GM18502 (cell line): ENCODE measurements at regions not wholly inside any gene's neighbourhood (a gene's known extent, or its start where the extent isn't known, plus 50 kb on each side); places are given as distances from the start of the nearest gene placed in this dataset.
"Not testable (repeated sequence)": the region's sequence is repeated elsewhere in the genome, so short reads cannot be mapped to it uniquely, and the experiment has no call there.

ENCODE experiments used
- ATAC-seq: cut with Tn5 transposase; IDR thresholded peaks from one replicate; pipeline ENCODE4 v1.9.1; 2021; ENCODE audit warnings: mild to moderate bottlenecking; ENCODE audit not compliant: unreplicated experiment, poor library complexity

GRCh38 chr6:113363866-113364265 lies 493.3 kb upstream of the MARCKS start:
- no peak for ATAC-seq

DNA sequence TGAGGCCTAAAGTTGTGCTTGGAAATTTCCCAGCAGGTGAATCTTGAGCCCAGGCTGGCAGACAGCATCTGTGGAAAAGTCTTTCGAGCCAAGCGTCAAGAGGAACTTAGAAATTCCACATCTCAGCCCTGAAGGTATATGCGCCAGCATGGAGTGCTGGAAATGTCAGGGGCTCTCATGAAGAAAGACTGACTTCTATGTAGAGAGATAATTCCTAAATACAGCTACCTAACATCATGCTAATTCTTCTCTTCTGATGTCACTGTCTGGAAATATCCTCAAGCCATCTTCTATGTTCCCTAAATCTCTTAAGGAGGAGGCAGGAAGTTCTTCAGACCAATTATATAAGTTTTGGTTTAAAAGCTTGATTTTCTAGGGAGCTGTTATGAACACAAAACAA lies 492.4 kb upstream of the MARCKS start:
- no peak for ATAC-seq

GRCh38 chr6:113365191-113365590 lies 492.0 kb upstream of the MARCKS start:
- no peak for ATAC-seq

- no peak for ATAC-seq
Observed at GRCh38 chr6:113366505-113366904, 490.6 kb upstream of the MARCKS start.

DNA sequence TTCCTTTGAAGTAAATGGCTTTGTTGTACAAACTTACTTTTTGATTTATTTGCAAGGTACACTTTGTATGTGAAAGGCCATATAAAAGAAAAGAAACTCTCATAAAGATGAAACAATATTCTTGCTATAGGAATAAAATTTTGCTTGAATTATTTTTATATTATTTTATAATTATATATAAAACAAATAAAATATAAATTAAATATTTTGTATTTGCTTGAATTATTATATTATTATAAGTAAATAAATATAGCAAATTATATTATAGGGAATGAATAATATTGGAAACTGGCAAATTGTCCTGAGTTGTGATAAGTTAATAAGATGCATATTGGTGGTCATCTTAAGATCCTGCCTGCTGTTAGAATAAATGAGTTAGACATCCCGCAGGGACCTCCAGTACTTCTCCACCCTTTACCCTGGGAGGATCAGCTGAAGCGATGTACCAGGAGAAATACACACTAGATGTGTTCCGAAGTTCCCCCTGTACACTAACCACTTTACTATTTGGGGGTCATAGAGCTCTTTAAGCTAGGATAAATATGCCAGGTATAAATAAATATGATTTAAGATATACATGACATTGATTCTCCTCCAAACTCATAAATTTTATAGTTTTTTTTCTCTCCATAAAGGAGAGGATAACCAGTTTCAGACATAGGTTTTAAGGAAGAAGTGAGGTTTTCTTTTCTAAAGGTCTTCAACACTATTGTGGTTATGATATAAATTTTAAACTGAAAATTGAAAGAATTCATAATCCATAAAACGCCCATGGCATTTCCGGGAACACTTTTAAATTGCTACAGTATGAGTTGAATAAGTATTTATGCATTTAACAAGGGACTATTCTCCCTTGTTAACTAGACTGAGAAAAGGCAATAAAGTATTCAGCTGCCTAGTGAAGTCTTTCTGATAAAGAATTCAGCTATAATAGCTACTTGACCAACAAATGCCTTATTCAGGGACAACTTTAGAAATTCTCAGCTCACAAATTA lies 486.3 kb upstream of the MARCKS start:
- no peak for ATAC-seq

GRCh38 chr6:113375466-113375865 lies 481.7 kb upstream of the MARCKS start:
- ATAC-seq: not testable (repeated sequence)

- no peak for ATAC-seq
Observed at GRCh38 chr6:113375950-113376846, 480.9 kb upstream of the MARCKS start.

DNA sequence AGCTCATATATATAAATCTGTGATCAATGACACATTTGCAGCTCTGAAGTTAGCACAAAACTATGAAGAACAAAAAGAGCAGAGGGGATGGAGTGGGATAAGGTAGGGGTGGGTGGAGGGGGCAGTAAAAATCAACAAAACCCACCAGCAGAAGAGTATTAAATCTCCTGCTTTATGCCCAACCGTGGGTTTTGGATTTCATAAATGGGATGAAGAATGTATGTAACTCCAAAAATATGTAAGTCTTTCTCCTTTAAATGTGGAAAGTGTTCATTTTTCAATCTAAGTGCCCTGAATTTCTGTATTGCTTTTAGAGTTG lies 480.3 kb upstream of the MARCKS start:
- no peak for ATAC-seq

DNA sequence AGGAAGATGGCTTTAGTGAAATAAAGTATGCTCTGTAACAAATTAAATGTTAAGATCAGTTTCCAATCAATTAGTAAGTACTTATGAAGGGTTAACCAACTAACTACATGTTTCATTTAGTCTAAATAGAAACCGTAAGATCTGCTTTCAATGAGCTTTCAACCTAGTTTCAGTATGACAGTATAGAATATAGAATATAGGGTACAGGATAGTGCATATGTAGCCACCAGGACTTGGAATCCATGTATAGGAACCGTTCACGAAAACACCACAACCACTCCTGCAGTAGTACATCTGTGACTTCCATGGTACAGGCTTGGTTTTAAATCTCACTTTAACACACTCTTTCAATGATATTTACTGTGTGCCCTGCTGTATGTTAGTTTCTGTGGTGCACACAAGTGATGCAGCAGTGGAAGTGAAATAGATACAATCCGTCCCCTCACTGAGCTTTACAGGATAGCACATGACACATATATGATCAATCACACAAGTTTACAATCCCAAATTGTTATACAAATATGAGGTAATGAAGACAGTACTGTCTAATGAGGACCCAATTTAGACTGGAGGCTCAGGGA lies 479.7 kb upstream of the MARCKS start:
- ATAC-seq: peak; percentile 76

GRCh38 chr6:113380591-113380990 lies 476.6 kb upstream of the MARCKS start:
- ATAC-seq: no peak

GRCh38 chr6:113381232-113381631 lies 475.9 kb upstream of the MARCKS start:
- no peak for ATAC-seq

GRCh38 chr6:113381959-113382358 lies 475.2 kb upstream of the MARCKS start:
- peak; percentile 81 for ATAC-seq

- ATAC-seq: no peak
Observed at GRCh38 chr6:113383701-113384100, 473.4 kb upstream of the MARCKS start.

GRCh38 chr6:113385020-113385431 lies 472.1 kb upstream of the MARCKS start:
- ATAC-seq: no peak

DNA sequence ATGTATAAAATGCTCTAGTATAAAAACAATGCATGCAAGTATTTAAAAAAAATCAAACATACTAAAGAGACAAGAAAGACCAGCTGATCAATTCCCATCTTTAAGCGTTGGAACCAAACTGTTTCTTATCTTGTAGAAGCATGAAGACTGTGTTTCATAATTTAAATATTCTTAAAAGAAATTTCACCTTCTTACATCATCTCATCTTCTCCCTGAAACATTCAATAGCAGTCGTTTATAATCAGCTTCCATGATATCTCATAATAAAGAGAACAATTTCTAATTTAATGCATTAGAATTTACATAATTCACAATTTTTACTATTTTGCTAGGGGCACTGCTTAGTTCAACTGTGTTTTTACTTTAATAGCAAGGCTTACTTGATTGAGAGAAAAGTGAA lies 468.1 kb upstream of the MARCKS start:
- no peak for ATAC-seq

- no peak for ATAC-seq
Observed at GRCh38 chr6:113392551-113393055, 464.5 kb upstream of the MARCKS start.

- no peak for ATAC-seq
Observed at GRCh38 chr6:113394216-113394615, 462.9 kb upstream of the MARCKS start.

DNA sequence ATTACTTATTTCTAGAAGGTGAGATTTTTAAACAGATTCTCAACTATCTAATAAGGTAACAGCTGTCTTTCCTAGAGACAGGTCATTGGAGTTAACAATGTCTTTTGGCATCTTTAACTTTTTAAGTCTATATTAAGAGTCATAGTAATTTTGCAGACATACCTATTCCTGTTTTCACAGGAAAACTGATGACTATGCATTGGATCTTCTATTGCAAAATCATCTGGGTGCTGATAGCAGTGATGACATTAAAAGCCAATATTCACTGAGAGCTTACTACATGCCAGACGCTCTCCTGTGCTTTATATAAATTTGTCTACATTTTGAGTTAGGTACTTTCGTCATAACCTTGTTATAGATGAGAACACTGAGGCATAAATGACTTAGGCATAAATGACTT lies 462.4 kb upstream of the MARCKS start:
- no peak for ATAC-seq

DNA sequence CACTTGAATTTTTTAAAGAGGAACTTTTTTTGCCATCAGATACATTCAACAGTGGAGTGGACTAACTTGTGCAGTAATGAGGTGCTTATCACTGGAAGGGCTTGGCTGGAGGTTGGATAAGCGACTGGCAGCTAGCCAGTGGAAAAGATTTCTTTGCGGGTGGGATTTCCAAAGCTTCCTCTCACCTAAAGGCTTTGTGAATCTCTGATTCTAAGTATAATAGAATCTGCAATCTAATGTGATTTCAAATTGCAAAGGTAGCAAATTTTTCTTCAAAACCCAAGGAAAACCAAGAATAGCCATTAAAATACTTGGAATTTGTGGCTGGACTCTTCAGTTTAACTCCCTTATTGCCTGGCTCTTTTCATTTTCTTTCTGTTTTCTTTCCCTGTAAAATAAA lies 460.4 kb upstream of the MARCKS start:
- no peak for ATAC-seq

DNA sequence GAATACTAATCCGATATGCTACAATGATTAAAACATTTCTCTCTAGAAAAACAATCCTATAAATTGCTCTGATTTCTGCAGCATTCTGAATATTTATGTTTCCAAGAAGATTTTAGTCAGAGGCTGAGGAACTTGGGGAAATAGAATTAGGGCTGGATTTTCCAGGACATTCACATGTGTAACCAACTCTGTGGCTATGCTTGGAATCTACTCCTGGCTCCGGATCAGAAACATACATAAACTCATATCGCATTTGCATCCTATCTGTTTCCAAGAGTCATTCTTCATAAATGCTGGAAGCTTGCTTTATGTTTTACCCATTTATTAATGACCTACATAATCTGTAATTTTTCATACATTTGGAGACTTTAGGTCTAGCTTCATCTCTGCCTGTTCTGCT lies 459.9 kb upstream of the MARCKS start:
- ATAC-seq: no peak

DNA sequence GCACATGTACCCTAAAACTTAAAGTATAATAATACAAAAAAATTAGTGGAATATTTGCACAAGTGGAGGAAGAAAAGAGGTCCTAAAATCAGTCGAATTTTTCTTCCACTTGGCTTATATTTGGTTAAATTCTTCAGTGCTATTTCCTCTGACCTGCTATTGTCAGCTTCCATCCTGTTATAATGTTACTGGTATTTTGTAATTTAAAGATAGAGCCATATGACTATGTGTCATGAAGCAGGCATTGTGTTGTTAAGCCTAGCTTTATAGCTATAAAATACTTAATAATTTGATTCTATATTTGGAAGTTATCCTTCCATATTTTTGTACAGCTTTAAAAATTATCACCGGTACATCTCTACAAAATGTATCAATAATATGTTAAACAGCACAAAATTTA lies 455.9 kb upstream of the MARCKS start:
- ATAC-seq: no peak
